Activated CD4-positive, alpha-beta T cell treated with anti-CD3 and anti-CD28 coated beads, Interleukin-2, amount 10 ng/mL, durations not matched to agents 24 days and 14 days (primary cell): ENCODE measurements at regions not wholly inside any gene's neighbourhood (a gene's known extent, or its start where the extent isn't known, plus 50 kb on each side); places are given as distances from the start of the nearest gene placed in this dataset.

Source experiments
- DNase-seq: peaks from one replicate; pipeline ENCODE4 v3.0.0; 2022
- H3K27ac Mint-ChIP-seq: one replicate; pipeline ENCODE4 v1.8.0; 2022; ENCODE audit warnings: mild to moderate bottlenecking, mixed read lengths
- H3K27me3 Mint-ChIP-seq: one replicate; pipeline ENCODE4 v1.8.0; 2022; ENCODE audit warnings: mixed read lengths
- H3K36me3 Mint-ChIP-seq: one replicate; pipeline ENCODE4 v1.8.0; 2022; ENCODE audit warnings: low read depth, mild to moderate bottlenecking, mixed read lengths
- H3K4me1 Mint-ChIP-seq: one replicate; pipeline ENCODE4 v1.8.0; 2021; ENCODE audit warnings: mixed read lengths
- H3K4me3 Mint-ChIP-seq: one replicate; pipeline ENCODE4 v1.8.0; 2022; ENCODE audit warnings: mild to moderate bottlenecking, moderate library complexity, mixed read lengths
- H3K9me3 Mint-ChIP-seq: one replicate; pipeline ENCODE4 v1.8.0; 2021; ENCODE audit warnings: mixed read lengths
- intact Hi-C: fragments of 100-400 bp; cut with micrococcal nuclease; formaldehyde crosslinking; loops from one replicate; pipeline ENCODE4 v1.15.1; 2023

- no peaks in the 10 kb centered on the region for H3K4me1 Mint-ChIP-seq
- no peak for DNase-seq
- H3K36me3 Mint-ChIP-seq: no peaks in the 10 kb centered on the region
- intact Hi-C loops: no loop called here
- H3K27ac Mint-ChIP-seq: no peak overlapping the region
- no peaks in the 10 kb centered on the region for H3K27me3 Mint-ChIP-seq
- H3K4me3 Mint-ChIP-seq: no peak overlapping the region
- H3K9me3 Mint-ChIP-seq: no peaks in the 10 kb centered on the region
Measured at GRCh38 chr1:216944864-216945510, 221.8 kb upstream of the ESRRG start.

GRCh38 chr1:216937491-216937890, 214.3 kb upstream of the ESRRG start:
- intact Hi-C loops: no loop called here
- Mint-ChIP-seq H3K27ac (no peak overlapping the region), H3K4me3 (no peak overlapping the region), H3K9me3 (no peaks in the 10 kb centered on the region), H3K4me1 (no peaks in the 10 kb centered on the region), H3K36me3 (no peaks in the 10 kb centered on the region), H3K27me3 (no peaks in the 10 kb centered on the region)
- DNase-seq: no peak

GRCh38 chr1:216936779-216937178, 213.6 kb upstream of the ESRRG start:
- intact Hi-C loops: no loop called here

GRCh38 chr1:216935901-216936300, 212.7 kb upstream of the ESRRG start:
- Mint-ChIP-seq H3K9me3 (no peaks in the 10 kb centered on the region), H3K27me3 (no peaks in the 10 kb centered on the region), H3K27ac (no peak overlapping the region), H3K4me1 (no peaks in the 10 kb centered on the region), H3K36me3 (no peaks in the 10 kb centered on the region), H3K4me3 (no peak overlapping the region)
- no peak for DNase-seq
- intact Hi-C loops: no loop called here

More at GRCh38 chr1:216936779-216937178, 213.6 kb upstream of the ESRRG start:
- Mint-ChIP-seq H3K27ac (no peak overlapping the region), H3K9me3 (no peaks in the 10 kb centered on the region), H3K4me1 (no peaks in the 10 kb centered on the region), H3K4me3 (no peak overlapping the region), H3K27me3 (no peaks in the 10 kb centered on the region), H3K36me3 (no peaks in the 10 kb centered on the region)
- DNase-seq: no peak

- no peak overlapping the region for H3K27ac Mint-ChIP-seq
- no peaks in the 10 kb centered on the region for H3K4me1 Mint-ChIP-seq
- H3K27me3 Mint-ChIP-seq: no peaks in the 10 kb centered on the region
- no peak for DNase-seq
- H3K4me3 Mint-ChIP-seq: no peak overlapping the region
- no peaks in the 10 kb centered on the region for H3K9me3 Mint-ChIP-seq
- intact Hi-C loops: no loop called here
- H3K36me3 Mint-ChIP-seq: no peaks in the 10 kb centered on the region
Measured at GRCh38 chr1:216932424-216932823, 209.2 kb upstream of the ESRRG start.

GRCh38 chr1:216929870-216930582, 206.8 kb upstream of the ESRRG start:
- Mint-ChIP-seq H3K4me1 (no peaks in the 10 kb centered on the region), H3K9me3 (no peaks in the 10 kb centered on the region), H3K36me3 (no peaks in the 10 kb centered on the region), H3K27me3 (no peaks in the 10 kb centered on the region), H3K4me3 (no peak overlapping the region), H3K27ac (no peak overlapping the region)
- intact Hi-C loops: no loop called here
- DNase-seq: no peak

- Mint-ChIP-seq H3K27me3 (no peaks in the 10 kb centered on the region), H3K4me3 (no peak overlapping the region), H3K9me3 (no peaks in the 10 kb centered on the region), H3K27ac (no peak overlapping the region), H3K4me1 (no peaks in the 10 kb centered on the region), H3K36me3 (no peaks in the 10 kb centered on the region)
- no peak for DNase-seq
- intact Hi-C loops: no loop called here
Measured at GRCh38 chr1:216927633-216928032, 204.4 kb upstream of the ESRRG start.

- no peaks in the 10 kb centered on the region for H3K4me1 Mint-ChIP-seq
- intact Hi-C loops: no loop called here
- no peaks in the 10 kb centered on the region for H3K9me3 Mint-ChIP-seq
- H3K27me3 Mint-ChIP-seq: no peaks in the 10 kb centered on the region
- no peak overlapping the region for H3K27ac Mint-ChIP-seq
- no peak for DNase-seq
- H3K36me3 Mint-ChIP-seq: no peaks in the 10 kb centered on the region
- no peak overlapping the region for H3K4me3 Mint-ChIP-seq
Measured at GRCh38 chr1:216926720-216927510, 203.7 kb upstream of the ESRRG start.

- Mint-ChIP-seq H3K9me3 (no peaks in the 10 kb centered on the region), H3K27ac (no peak overlapping the region), H3K4me1 (no peaks in the 10 kb centered on the region), H3K27me3 (no peaks in the 10 kb centered on the region), H3K4me3 (no peak overlapping the region), H3K36me3 (no peaks in the 10 kb centered on the region)
- DNase-seq: no peak
- intact Hi-C loops: no loop called here
Measured at GRCh38 chr1:216925962-216926625, 202.9 kb upstream of the ESRRG start.

- no peak overlapping the region for H3K4me3 Mint-ChIP-seq
Measured at GRCh38 chr1:216924732-216925131, 201.5 kb upstream of the ESRRG start.

GRCh38 chr1:216923601-216924000, 200.4 kb upstream of the ESRRG start:
- Mint-ChIP-seq H3K9me3 (no peaks in the 10 kb centered on the region), H3K27me3 (no peaks in the 10 kb centered on the region), H3K27ac (no peak overlapping the region), H3K36me3 (no peaks in the 10 kb centered on the region), H3K4me3 (no peak overlapping the region), H3K4me1 (no peaks in the 10 kb centered on the region)
- intact Hi-C loops: no loop called here
- DNase-seq: no peak

More at GRCh38 chr1:216924732-216925131, 201.5 kb upstream of the ESRRG start:
- intact Hi-C loops: no loop called here
- no peaks in the 10 kb centered on the region for H3K9me3 Mint-ChIP-seq
- DNase-seq: no peak
- H3K4me1 Mint-ChIP-seq: no peaks in the 10 kb centered on the region
- no peaks in the 10 kb centered on the region for H3K27me3 Mint-ChIP-seq
- H3K36me3 Mint-ChIP-seq: no peaks in the 10 kb centered on the region
- H3K27ac Mint-ChIP-seq: no peak overlapping the region

- no peaks in the 10 kb centered on the region for H3K4me1 Mint-ChIP-seq
- H3K9me3 Mint-ChIP-seq: no peaks in the 10 kb centered on the region
- no peak overlapping the region for H3K27ac Mint-ChIP-seq
- no peak overlapping the region for H3K4me3 Mint-ChIP-seq
- no peaks in the 10 kb centered on the region for H3K27me3 Mint-ChIP-seq
- DNase-seq: no peak
- no peaks in the 10 kb centered on the region for H3K36me3 Mint-ChIP-seq
- intact Hi-C loops: no loop called here
Measured at GRCh38 chr1:216922406-216922805, 199.2 kb upstream of the ESRRG start.

- intact Hi-C loops: no loop called here
- no peaks in the 10 kb centered on the region for H3K27me3 Mint-ChIP-seq
- no peak overlapping the region for H3K4me3 Mint-ChIP-seq
- no peak for DNase-seq
- no peaks in the 10 kb centered on the region for H3K36me3 Mint-ChIP-seq
- H3K4me1 Mint-ChIP-seq: no peaks in the 10 kb centered on the region
- no peak overlapping the region for H3K27ac Mint-ChIP-seq
- H3K9me3 Mint-ChIP-seq: no peaks in the 10 kb centered on the region
Measured at GRCh38 chr1:216921866-216922265, 198.6 kb upstream of the ESRRG start.
